Astrocyte of the cerebellum (primary cell): ENCODE measurements at regions not wholly inside any gene's neighbourhood (a gene's known extent, or its start where the extent isn't known, plus 50 kb on each side); places are given as distances from the start of the nearest gene placed in this dataset.

Source experiments
- DNase-seq: peaks from one replicate; pipeline ENCODE4 v3.0.0-alpha.2; 2011; ENCODE audit warnings: low read depth
- H3K4me3 ChIP-seq: 2 replicates; pipeline ENCODE4 v1.5.1; 2011; ENCODE audit warnings: mild to moderate bottlenecking, low read depth, low read length, moderate library complexity
- in situ Hi-C: cut with HindIII; loops from 2 replicates; pipeline ENCODE4 v1.10.0; 2017; ENCODE audit warnings: low sequenced_read_pairs
- TF ChIP-seq, protein P1 (sequence below): IDR thresholded peaks from 2 replicates; pipeline ENCODE4 v1.5.1; 2012; ENCODE audit warnings: low read length, low read depth, moderate library complexity, mild to moderate bottlenecking; ENCODE audit errors: missing control alignments

DNA sequence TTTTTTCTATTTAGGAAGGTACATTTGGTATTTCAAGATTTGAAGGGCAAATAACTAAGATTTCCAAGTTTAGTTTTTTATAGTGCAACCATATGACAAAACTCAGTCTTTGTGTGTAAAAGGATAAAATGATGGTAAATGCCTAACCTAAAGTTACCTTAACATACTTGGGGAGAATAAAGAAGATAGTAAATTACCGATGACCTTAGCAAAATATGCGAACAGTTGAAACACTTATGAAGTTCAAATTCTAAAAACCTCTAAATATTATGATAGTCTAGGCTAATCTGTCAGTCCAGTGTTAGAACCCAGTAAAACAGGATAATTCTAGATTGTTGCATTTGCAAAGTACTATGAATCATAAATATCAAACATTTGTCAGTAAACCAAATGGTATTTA is 127.5 kb downstream of the PTCHD4 start:
- TF ChIP-seq, protein P1, sequence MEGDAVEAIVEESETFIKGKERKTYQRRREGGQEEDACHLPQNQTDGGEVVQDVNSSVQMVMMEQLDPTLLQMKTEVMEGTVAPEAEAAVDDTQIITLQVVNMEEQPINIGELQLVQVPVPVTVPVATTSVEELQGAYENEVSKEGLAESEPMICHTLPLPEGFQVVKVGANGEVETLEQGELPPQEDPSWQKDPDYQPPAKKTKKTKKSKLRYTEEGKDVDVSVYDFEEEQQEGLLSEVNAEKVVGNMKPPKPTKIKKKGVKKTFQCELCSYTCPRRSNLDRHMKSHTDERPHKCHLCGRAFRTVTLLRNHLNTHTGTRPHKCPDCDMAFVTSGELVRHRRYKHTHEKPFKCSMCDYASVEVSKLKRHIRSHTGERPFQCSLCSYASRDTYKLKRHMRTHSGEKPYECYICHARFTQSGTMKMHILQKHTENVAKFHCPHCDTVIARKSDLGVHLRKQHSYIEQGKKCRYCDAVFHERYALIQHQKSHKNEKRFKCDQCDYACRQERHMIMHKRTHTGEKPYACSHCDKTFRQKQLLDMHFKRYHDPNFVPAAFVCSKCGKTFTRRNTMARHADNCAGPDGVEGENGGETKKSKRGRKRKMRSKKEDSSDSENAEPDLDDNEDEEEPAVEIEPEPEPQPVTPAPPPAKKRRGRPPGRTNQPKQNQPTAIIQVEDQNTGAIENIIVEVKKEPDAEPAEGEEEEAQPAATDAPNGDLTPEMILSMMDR: no peak
- DNase-seq: no peak

DNA sequence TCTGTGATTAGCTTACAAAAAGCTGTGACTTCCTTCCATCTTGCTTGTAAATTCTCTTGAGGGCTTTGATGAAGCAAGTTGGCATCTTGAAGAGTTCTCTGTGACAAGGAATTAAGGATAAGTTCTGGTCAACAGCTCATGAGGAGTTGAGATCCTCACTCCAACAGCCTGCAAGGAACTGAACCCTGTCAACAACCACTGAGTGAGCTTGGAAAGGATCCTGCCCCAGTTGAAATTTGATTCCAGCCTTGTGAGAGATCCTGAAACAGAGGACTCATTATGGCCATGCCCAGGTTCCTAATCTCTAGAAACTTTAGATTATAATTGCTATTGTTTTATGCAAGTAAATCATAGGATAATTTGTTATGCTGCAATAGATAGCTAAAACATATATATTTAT is 133.7 kb downstream of the PTCHD4 start:
- DNase-seq: no peak
- TF ChIP-seq, protein P1: no peak
- in situ Hi-C loops: loop anchor here (5.0 kb wide), 1 partner anchor 105 kb away; no protein-coding TSS in a partner anchor
- H3K4me3 ChIP-seq: no peak overlapping the region

More for the DNA sequence above, 127.5 kb downstream of the PTCHD4 start:
- no peak overlapping the region for H3K4me3 ChIP-seq
- in situ Hi-C loops: no loop called here

GRCh38 chr6:47974106-47974505 is 136.9 kb downstream of the PTCHD4 start:
- DNase-seq: no peak
- in situ Hi-C loops: no loop called here
- H3K4me3 ChIP-seq: no peak overlapping the region
- TF ChIP-seq, protein P1: no peak

GRCh38 chr6:47970826-47971225 is 140.2 kb downstream of the PTCHD4 start:
- no peak for DNase-seq
- in situ Hi-C loops: no loop called here
- H3K4me3 ChIP-seq: no peak overlapping the region
- TF ChIP-seq, protein P1: no peak

DNA sequence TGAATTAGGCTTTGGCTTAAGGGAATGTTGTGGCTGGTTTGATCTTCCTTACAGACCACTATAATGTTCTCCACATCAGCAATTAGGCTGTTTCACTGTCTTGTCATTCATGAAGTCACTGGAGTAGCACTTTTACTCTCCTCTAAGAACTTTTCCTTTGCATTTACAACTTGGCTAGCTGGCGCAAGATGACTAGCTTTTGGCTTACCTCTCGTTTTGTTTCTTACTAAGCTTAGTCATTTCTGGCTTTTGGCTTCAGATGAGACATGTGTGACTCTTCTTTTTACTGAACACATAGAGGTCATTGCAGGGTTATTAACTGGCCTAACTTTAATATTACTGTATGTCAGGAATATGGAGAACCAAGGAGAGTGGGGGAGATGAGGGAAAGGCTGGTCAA is 143.2 kb downstream of the PTCHD4 start:
- H3K4me3 ChIP-seq: no peak overlapping the region
- TF ChIP-seq, protein P1: no peak
- in situ Hi-C loops: no loop called here
- no peak for DNase-seq

- no peak overlapping the region for H3K4me3 ChIP-seq
- in situ Hi-C loops: no loop called here
- DNase-seq: no peak
- TF ChIP-seq, protein P1: no peak
Measured at GRCh38 chr6:47964969-47965368, 146.0 kb downstream of the PTCHD4 start.

DNA sequence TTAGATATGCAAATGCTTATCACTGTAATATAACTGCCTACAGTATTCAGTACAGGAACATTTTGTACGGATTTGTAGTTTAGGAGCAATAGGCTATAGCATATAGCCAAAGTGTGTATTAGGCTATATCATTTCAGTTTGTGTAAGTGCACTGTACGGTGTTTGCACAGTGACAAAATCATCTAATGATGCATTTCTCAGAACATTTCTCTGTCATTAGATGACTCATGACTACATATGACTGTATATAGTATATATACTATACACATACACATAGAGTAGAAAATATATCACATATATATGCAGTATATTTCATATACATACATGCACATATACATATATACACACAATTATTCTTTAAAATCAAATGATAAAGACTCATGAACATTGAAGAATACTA is 158.4 kb downstream of the PTCHD4 start:
- TF ChIP-seq, protein P1: no peak
- DNase-seq: no peak
- H3K4me3 ChIP-seq: no peak overlapping the region
- in situ Hi-C loops: no loop called here
